ENCODE measurements at regions not wholly inside any gene's neighbourhood (a gene's known extent, or its start where the extent isn't known, plus 50 kb on each side); places are given as distances from the start of the nearest gene placed in this dataset.

GRCh38 chr1:30815556-30815955 is 58.0 kb upstream of the LAPTM5 start:
- ChIA-PET POLR2A (no interaction called here), RAD21 (ENCODE audit: low non-redundant PET in 1 of 2, low total read pairs in 2 of 2, uncharacterized antibody in 2 of 2, unreplicated experiment in 2 of 2) (no interaction called here), CTCF (interaction anchor here (1.0 kb wide), 1 partner anchor 15 kb away, joined by 4 read pairs; no protein-coding TSS in a partner anchor)
- BruUV-seq (replicated peaks): no TSS peak
- Histone ChIP-seq H2AFZ (ENCODE audit: low read depth, low read length, poor library complexity, severe bottlenecking) (no peak overlapping the region), H3K4me3 (replicated peaks in 1 of 2; ENCODE audit: low read depth in 1 of 2, low read length in 2 of 2) (no peak overlapping the region), H3K79me2 (ENCODE audit: insufficient read depth, low read length) (no peaks in the 10 kb centered on the region), H3K27me3 (ENCODE audit: insufficient read depth, low read length) (peaks cover 15% of the 10 kb centered on the region; the same call in 1 of the 2 replicates), H3K36me3 (ENCODE audit: control insufficient read depth in 1 of 2, insufficient read depth in 2 of 2, low read length in 2 of 2) (no peaks in the 10 kb centered on the region), H3K9me2 (ENCODE audit: insufficient read depth) (no peaks in the 10 kb centered on the region), H3K4me2 (ENCODE audit: low read length) (no peak overlapping the region), H3K9me3 (ENCODE audit: control insufficient read depth in 1 of 2, insufficient read depth in 1 of 2, low read depth in 1 of 2, low read length in 2 of 2) (no peaks in the 10 kb centered on the region), H3K4me1 (ENCODE audit: control insufficient read depth in 1 of 2, insufficient read depth in 2 of 2, low read length in 2 of 2) (peaks cover 0 to 11% of the 10 kb centered on the region in 2 experiments; a peak in 3 of 4 replicates), H4K20me1 (ENCODE audit: insufficient read depth) (no peaks in the 10 kb centered on the region), H3K27ac (ENCODE audit: low read depth, low read length) (no peak overlapping the region), H3K9ac (ENCODE audit: low read length) (no peak overlapping the region)
- no peak for TF ChIP-seq SP1 (IDR thresholded peaks at IDR 0.05; ENCODE audit: low read depth)
- no peak for TF ChIP-seq REST (IDR thresholded peaks at IDR 0.05; ENCODE audit: low read depth)
- no peak for TF ChIP-seq EGR1 (IDR thresholded peaks at IDR 0.05; ENCODE audit: low read depth)
- no peak for TF ChIP-seq CBX3 (IDR thresholded peaks at IDR 0.05; ENCODE audit: low read depth)
- ATAC-seq: no peak
- intact Hi-C loops (cut with micrococcal nuclease): no loop called here
- DNase-seq (ENCODE audit: low read depth, low spot score): no peak

- H3K79me2 ChIP-seq (ENCODE audit: insufficient read depth, low read length): no peaks in the 10 kb centered on the region
- no peaks in the 10 kb centered on the region for H4K20me1 ChIP-seq (ENCODE audit: insufficient read depth)
- H3K27ac ChIP-seq (ENCODE audit: low read depth, low read length): no peak overlapping the region
- ChIA-PET CTCF (no interaction called here), POLR2A (no interaction called here), RAD21 (ENCODE audit: low non-redundant PET in 1 of 2, low total read pairs in 2 of 2, uncharacterized antibody in 2 of 2, unreplicated experiment in 2 of 2) (no interaction called here)
- TF ChIP-seq EZH2 (IDR thresholded peaks at IDR 0.05): no peak
- no peak for TF ChIP-seq CBX3 (IDR thresholded peaks at IDR 0.05; ENCODE audit: low read depth)
- TF ChIP-seq, protein P1, sequence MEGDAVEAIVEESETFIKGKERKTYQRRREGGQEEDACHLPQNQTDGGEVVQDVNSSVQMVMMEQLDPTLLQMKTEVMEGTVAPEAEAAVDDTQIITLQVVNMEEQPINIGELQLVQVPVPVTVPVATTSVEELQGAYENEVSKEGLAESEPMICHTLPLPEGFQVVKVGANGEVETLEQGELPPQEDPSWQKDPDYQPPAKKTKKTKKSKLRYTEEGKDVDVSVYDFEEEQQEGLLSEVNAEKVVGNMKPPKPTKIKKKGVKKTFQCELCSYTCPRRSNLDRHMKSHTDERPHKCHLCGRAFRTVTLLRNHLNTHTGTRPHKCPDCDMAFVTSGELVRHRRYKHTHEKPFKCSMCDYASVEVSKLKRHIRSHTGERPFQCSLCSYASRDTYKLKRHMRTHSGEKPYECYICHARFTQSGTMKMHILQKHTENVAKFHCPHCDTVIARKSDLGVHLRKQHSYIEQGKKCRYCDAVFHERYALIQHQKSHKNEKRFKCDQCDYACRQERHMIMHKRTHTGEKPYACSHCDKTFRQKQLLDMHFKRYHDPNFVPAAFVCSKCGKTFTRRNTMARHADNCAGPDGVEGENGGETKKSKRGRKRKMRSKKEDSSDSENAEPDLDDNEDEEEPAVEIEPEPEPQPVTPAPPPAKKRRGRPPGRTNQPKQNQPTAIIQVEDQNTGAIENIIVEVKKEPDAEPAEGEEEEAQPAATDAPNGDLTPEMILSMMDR (IDR thresholded peaks at IDR 0.05 in 2 of 3, conservative IDR thresholded peaks at IDR 0.05 in 1 of 3; ENCODE audit: borderline replicate concordance in 1 of 3, insufficient read depth in 1 of 3, low read depth in 2 of 3, low read length in 2 of 3): no peak
- no peak for TF ChIP-seq POLR2AphosphoS5 (IDR thresholded peaks at IDR 0.05; ENCODE audit: low read depth, low read length)
- TF ChIP-seq YY1 (IDR thresholded peaks at IDR 0.05; ENCODE audit: extremely low read depth, insufficient replicate concordance, low read depth, low read length): no peak
- TF ChIP-seq SIN3A (IDR thresholded peaks at IDR 0.05; ENCODE audit: low read depth): no peak
- H3K36me3 ChIP-seq (ENCODE audit: control insufficient read depth in 1 of 2, insufficient read depth in 2 of 2, low read length in 2 of 2): no peaks in the 10 kb centered on the region
- H3K9me2 ChIP-seq (ENCODE audit: insufficient read depth): no peaks in the 10 kb centered on the region
- H3K4me2 ChIP-seq (ENCODE audit: low read length): no peak overlapping the region
- no TSS peak for BruUV-seq (replicated peaks)
- no peak overlapping the region for H3K9ac ChIP-seq (ENCODE audit: low read length)
- intact Hi-C loops (cut with micrococcal nuclease): no loop called here
- no peak overlapping the region for H3K4me3 ChIP-seq (replicated peaks in 1 of 2; ENCODE audit: low read depth in 1 of 2, low read length in 2 of 2)
- ATAC-seq: no peak
- no peak for DNase-seq (ENCODE audit: low read depth, low spot score)
- H2AFZ ChIP-seq (ENCODE audit: low read depth, low read length, poor library complexity, severe bottlenecking): no peak overlapping the region
- H3K9me3 ChIP-seq (ENCODE audit: control insufficient read depth in 1 of 2, insufficient read depth in 1 of 2, low read depth in 1 of 2, low read length in 2 of 2): no peaks in the 10 kb centered on the region
- peaks cover 15% of the 10 kb centered on the region; the same call in 1 of the 2 replicates for H3K27me3 ChIP-seq (ENCODE audit: insufficient read depth, low read length)
- peaks cover 4 to 20% of the 10 kb centered on the region in 2 experiments; a peak in 3 of 4 replicates for H3K4me1 ChIP-seq (ENCODE audit: control insufficient read depth in 1 of 2, insufficient read depth in 2 of 2, low read length in 2 of 2)
Measured at GRCh38 chr1:30814292-30814691, 56.7 kb upstream of the LAPTM5 start.

All from HCT116 (cell line).